ENCODE measurements at regions not wholly inside any gene's neighbourhood (a gene's known extent, or its start where the extent isn't known, plus 50 kb on each side); places are given as distances from the start of the nearest gene placed in this dataset.

DNA sequence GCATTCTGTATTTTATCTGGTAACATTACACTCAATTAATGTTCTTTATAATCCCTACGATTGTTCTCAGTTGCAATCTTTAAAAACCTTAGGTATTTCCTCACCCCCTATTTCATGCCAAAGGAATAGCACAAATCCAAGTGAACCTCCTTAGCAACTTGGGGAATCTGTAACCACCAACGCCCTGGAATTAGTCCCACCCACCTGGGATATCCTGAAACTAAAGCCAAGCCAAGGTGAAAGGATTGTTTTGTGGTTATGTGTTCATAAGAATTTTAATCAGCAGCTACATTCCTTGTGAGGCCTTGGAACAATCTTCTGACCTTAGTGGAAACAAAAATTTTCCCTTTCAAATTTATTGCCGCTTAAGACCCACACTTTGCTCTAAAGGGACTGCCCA, 908.7 kb downstream of the TTLL7 start:
- TF ChIP-seq ZBTB7A (IDR thresholded peaks at IDR 0.05; ENCODE audit: low read depth) (no peak), EP300 (IDR thresholded peaks at IDR 0.05; ENCODE audit: borderline replicate concordance) (no peak), FOXM1 (IDR thresholded peaks at IDR 0.05; ENCODE audit: borderline replicate concordance, low read depth) (no peak), TCF12 (IDR thresholded peaks at IDR 0.05; ENCODE audit: low read depth) (no peak), CEBPB (IDR thresholded peaks at IDR 0.05) (no peak), YY1 (IDR thresholded peaks at IDR 0.05; ENCODE audit: low read depth) (no peak), TEAD4 (IDR thresholded peaks at IDR 0.05) (no peak), TAF1 (IDR thresholded peaks at IDR 0.05; ENCODE audit: low read depth) (no peak), REST (IDR thresholded peaks at IDR 0.05; ENCODE audit: low read depth) (no peak), NFIC (IDR thresholded peaks at IDR 0.05) (no peak), EGR1 (IDR thresholded peaks at IDR 0.05) (no peak), MAX (IDR thresholded peaks at IDR 0.05) (no peak), RAD21 (IDR thresholded peaks at IDR 0.05; ENCODE audit: low read depth) (no peak), CREB1 (IDR thresholded peaks at IDR 0.05; ENCODE audit: low read depth) (no peak)
- TF ChIP-seq, protein P1, sequence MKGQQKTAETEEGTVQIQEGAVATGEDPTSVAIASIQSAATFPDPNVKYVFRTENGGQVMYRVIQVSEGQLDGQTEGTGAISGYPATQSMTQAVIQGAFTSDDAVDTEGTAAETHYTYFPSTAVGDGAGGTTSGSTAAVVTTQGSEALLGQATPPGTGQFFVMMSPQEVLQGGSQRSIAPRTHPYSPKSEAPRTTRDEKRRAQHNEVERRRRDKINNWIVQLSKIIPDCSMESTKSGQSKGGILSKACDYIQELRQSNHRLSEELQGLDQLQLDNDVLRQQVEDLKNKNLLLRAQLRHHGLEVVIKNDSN (IDR thresholded peaks at IDR 0.05), result no peak

- TF ChIP-seq REST (IDR thresholded peaks at IDR 0.05; ENCODE audit: low read depth) (no peak), RAD21 (IDR thresholded peaks at IDR 0.05; ENCODE audit: low read depth) (no peak), CREB1 (IDR thresholded peaks at IDR 0.05; ENCODE audit: low read depth) (no peak), NFIC (IDR thresholded peaks at IDR 0.05) (no peak), CEBPB (IDR thresholded peaks at IDR 0.05) (no peak), FOXM1 (IDR thresholded peaks at IDR 0.05; ENCODE audit: borderline replicate concordance, low read depth) (no peak), ZBTB7A (IDR thresholded peaks at IDR 0.05; ENCODE audit: low read depth) (no peak), EGR1 (IDR thresholded peaks at IDR 0.05) (no peak), TCF12 (IDR thresholded peaks at IDR 0.05; ENCODE audit: low read depth) (no peak), TAF1 (IDR thresholded peaks at IDR 0.05; ENCODE audit: low read depth) (no peak)
These were observed 911.1 kb downstream of the TTLL7 start for GRCh38 chr1:83087851-83088250.

DNA sequence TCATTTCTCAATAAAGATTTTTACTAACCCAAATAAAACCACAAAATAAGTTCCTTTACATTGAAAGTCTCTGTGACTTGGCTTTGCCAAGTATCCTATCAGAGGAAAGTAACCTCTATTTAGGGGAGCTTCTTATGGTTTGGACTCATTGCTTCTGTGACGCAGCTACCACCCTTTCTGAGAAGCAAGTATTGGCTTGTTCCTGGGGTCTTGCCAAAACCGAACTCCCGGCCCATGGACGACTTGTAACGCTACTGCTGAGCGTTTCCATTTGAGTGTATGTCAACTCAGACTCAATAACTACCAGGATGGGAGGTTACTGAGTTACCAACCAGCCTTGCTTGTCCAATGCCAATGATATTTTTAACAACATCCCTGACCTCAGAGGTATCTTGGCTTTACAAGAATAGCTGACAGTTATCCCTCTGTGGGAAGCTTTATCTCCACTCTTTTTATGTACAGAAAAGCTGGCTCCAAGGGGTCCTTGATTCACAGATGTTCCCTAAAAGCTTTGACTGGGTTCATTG, 911.9 kb downstream of the TTLL7 start:
- TF ChIP-seq TEAD4 (IDR thresholded peaks at IDR 0.05), result no peak
- no peak for TF ChIP-seq NFIC (IDR thresholded peaks at IDR 0.05)
- no peak for TF ChIP-seq TAF1 (IDR thresholded peaks at IDR 0.05; ENCODE audit: low read depth)
- no peak for TF ChIP-seq TCF12 (IDR thresholded peaks at IDR 0.05; ENCODE audit: low read depth)

GRCh38 chr1:83086346-83086745, 912.6 kb downstream of the TTLL7 start:
- no peak for TF ChIP-seq NFIC (IDR thresholded peaks at IDR 0.05)
- TF ChIP-seq EGR1 (IDR thresholded peaks at IDR 0.05), result no peak
- TF ChIP-seq FOXM1 (IDR thresholded peaks at IDR 0.05; ENCODE audit: borderline replicate concordance, low read depth), result no peak
- no peak for TF ChIP-seq EP300 (IDR thresholded peaks at IDR 0.05; ENCODE audit: borderline replicate concordance)

DNA sequence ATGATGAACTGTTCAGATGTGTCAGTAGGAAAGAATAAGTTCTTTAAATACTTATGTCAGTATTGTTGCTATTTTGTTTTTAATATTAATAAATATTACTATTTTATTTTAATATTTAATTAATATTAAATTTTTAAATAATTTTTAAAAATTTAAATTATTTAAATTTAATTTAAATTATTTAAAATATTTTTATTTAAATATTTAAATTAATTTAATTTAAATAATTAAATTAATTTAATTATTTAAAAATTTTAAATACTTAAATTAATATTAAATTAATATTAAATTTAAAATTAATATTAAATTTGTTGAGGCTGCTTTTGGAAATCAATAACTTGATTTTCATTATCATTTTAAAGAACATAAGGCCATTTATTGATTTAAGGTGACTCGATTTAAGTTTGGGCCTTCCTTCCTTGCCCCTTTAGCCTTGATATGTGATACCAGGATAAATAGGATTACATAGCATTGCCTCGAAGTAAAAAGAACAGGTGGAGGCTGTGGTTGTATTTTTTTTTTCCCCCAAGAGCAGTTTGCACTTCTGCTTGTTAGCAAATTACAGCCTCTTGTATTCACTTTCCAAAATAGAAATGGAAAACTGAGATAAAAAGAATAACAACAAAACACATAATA, 915.2 kb downstream of the TTLL7 start:
- TF ChIP-seq CEBPB (IDR thresholded peaks at IDR 0.05), result no peak
- TF ChIP-seq TAF1 (IDR thresholded peaks at IDR 0.05; ENCODE audit: low read depth), result no peak
- TF ChIP-seq RAD21 (IDR thresholded peaks at IDR 0.05; ENCODE audit: low read depth), result no peak
- TF ChIP-seq TCF12 (IDR thresholded peaks at IDR 0.05; ENCODE audit: low read depth), result no peak

DNA sequence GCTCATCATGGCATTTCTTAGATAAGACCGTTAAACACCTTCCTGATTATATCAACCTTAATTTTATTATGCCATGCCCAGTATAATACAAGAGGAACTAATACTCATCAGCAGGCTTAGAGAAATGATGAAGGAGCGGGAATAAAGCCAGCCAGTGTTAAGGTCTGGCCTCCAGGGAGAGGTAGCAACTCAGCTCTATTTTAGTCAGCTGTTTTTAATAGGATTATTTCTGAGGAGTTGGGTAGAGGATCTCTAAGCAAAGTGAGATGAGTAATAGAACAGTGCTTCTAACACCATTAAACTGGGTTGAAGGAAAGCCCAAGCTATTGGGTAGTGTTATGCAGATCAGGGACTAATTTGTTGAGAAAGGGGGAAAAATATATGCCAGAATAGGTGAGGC, 921.5 kb downstream of the TTLL7 start:
- TF ChIP-seq TCF12 (IDR thresholded peaks at IDR 0.05; ENCODE audit: low read depth), result no peak
- TF ChIP-seq CREB1 (IDR thresholded peaks at IDR 0.05; ENCODE audit: low read depth), result no peak

GRCh38 chr1:83075107-83075506, 923.8 kb downstream of the TTLL7 start:
- TF ChIP-seq EP300 (IDR thresholded peaks at IDR 0.05; ENCODE audit: borderline replicate concordance) (no peak), CREB1 (IDR thresholded peaks at IDR 0.05; ENCODE audit: low read depth) (no peak), CEBPB (IDR thresholded peaks at IDR 0.05) (no peak), MAX (IDR thresholded peaks at IDR 0.05) (no peak), YY1 (IDR thresholded peaks at IDR 0.05; ENCODE audit: low read depth) (no peak), RAD21 (IDR thresholded peaks at IDR 0.05; ENCODE audit: low read depth) (no peak), ZBTB7A (IDR thresholded peaks at IDR 0.05; ENCODE audit: low read depth) (no peak), TCF12 (IDR thresholded peaks at IDR 0.05; ENCODE audit: low read depth) (no peak), EGR1 (IDR thresholded peaks at IDR 0.05) (no peak), TAF1 (IDR thresholded peaks at IDR 0.05; ENCODE audit: low read depth) (no peak), FOXM1 (IDR thresholded peaks at IDR 0.05; ENCODE audit: borderline replicate concordance, low read depth) (no peak), NFIC (IDR thresholded peaks at IDR 0.05) (no peak), REST (IDR thresholded peaks at IDR 0.05; ENCODE audit: low read depth) (no peak), TEAD4 (IDR thresholded peaks at IDR 0.05) (no peak)
- TF ChIP-seq, protein P1 (IDR thresholded peaks at IDR 0.05), result no peak

Data from Ishikawa (cell line).